GM18508 (cell line): ENCODE measurements at regions not wholly inside any gene's neighbourhood (a gene's known extent, or its start where the extent isn't known, plus 50 kb on each side); places are given as distances from the start of the nearest gene placed in this dataset.
"Not testable (repeated sequence)": the region's sequence is repeated elsewhere in the genome, so short reads cannot be mapped to it uniquely, and the experiment has no call there.

Experiments used
- ATAC-seq: cut with Tn5 transposase; IDR thresholded peaks from one replicate; pipeline ENCODE4 v1.9.1; 2021; ENCODE audit warnings: moderate number of reproducible peaks; ENCODE audit not compliant: insufficient read depth, unreplicated experiment

DNA sequence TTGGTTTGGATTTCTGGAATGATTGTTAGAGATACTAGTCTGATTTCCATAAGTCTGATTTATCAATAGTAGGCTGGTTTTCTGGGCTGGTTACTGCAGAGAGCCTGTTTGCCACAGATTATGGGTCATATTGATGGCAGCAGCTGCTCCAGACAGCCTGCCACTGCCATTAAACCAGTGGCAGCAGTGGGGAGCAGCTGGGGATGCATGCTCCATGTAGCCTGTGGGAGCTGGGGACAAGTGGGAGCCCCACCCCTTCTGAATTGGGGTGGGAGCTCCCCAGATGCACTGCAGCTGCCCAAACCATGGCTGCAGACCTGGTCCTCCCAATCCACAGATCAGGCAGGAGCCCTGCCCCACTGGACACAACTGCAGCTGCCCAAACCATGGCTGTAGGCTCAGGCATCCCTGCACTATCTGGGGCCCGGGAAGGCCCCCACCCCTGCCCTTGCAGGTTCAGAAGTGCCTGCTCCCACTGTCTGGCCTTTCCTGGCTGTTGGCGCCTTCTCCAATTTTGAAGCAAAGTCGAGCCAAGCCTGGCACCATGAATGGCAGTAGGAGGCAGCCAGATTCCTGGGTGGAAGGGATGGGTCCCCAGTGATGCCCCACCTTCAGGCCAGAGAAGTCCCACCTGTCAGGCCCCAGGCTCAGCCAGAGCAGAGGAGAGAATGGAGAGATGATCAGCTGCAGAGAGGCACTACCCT lies 402.9 kb upstream of the TYRP1 start:
- ATAC-seq: no peak

GRCh38 chr9:12305211-12305610 lies 388.0 kb upstream of the TYRP1 start:
- ATAC-seq: no peak

- ATAC-seq: no peak
Measured at GRCh38 chr9:12314589-12314988, 378.6 kb upstream of the TYRP1 start.

DNA sequence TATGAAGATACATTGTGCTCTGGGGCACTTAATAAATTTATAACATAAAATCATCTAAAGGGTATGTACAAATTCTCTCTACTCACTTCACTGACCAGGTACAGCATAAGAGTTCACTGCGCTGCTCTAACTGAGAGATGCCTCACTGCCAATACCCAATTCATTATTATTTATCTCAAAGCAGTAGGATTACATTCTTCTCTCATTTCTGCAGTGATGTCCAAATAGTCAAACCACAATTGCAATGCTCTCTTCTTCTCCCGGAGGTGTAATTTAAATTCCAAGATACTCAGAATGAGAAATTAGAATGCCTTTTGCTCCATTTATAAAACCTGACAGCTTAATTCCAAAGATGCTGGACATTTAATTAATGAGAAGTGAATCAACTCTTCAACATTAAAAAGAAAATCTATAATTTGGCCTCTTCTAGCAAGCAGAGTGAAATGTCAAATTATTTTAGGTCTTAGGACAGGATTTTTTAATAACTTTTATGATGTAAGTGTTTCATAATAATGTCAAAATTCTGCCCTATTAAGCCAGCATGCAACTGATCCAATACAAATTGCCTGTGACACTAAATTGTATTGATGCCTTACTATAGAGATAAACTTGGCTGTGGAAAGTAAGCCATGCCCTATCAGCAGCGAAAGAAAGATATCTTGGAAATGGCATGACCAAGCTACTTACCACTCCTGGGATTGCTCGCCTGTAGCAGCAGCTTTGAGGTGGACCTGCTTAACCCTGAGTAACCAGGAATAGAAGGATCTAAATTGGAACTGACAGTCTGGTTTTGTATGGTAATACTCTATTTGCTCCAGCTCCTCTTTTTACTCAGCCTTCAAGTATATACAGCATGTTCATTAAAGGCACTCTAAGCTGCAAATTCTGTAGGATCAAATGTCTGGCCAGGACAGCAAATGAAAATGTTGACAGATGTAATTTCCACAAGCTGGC lies 374.2 kb upstream of the TYRP1 start:
- ATAC-seq: no peak

DNA sequence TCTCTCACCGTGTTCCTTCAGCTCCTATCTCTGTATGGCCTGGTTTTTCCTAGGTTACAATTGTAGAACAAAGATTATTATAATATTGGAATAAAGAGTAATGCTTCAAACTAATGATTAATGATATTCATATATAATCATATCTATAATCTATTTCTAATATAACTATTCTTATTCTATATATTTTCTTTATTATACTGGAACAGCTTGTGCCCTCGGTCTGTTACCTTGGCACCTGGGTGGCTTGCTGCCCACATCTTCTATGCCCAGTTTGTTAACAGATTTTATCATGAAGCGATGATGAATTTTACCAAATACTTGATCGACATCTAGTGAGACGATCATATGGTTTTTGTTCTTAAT lies 363.6 kb upstream of the TYRP1 start:
- no peak for ATAC-seq

DNA sequence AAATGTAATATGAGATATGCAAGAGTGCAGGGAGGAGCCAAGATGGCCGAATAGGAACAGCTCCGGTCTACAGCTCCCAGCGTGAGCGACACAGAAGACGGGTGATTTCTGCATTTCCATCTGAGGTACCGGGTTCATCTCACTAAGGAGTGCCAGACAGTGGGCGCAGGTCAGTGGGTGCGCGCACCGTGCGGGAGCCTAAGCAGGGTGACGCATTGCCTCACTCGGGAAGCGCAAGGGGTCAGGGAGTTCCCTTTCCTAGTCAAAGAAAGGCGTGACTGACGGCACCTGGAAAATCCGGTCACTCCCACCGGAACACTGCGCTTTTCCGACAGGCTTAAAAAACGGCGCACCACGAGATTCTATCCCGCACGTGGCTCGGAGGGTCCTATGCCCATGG lies 359.2 kb upstream of the TYRP1 start:
- ATAC-seq: not testable (repeated sequence)

GRCh38 chr9:12350775-12351174 lies 342.4 kb upstream of the TYRP1 start:
- no peak for ATAC-seq

- no peak for ATAC-seq
Measured at GRCh38 chr9:12351293-12352044, 341.7 kb upstream of the TYRP1 start.

- no peak for ATAC-seq
Measured at GRCh38 chr9:12352045-12352315, 341.2 kb upstream of the TYRP1 start.

DNA sequence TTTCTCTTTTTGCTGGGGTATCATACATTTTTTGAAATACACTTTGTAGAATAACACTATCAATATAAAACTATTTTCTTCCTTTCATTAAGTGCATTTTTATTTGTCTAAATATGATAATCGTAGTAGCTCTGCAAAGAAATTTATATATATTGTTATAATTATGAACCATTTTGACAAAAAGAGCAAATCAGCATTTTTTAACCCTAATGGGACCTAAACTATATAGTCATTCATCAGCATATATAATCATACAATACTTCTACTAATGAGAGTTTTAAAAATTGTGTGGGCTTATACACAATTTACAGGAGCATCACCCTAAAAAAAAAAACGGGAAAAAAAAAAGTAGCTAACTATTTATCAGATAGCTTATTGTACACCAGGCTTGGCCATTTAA lies 329.7 kb upstream of the TYRP1 start:
- ATAC-seq: no peak

GRCh38 chr9:12368569-12368968 lies 324.6 kb upstream of the TYRP1 start:
- ATAC-seq: no peak

DNA sequence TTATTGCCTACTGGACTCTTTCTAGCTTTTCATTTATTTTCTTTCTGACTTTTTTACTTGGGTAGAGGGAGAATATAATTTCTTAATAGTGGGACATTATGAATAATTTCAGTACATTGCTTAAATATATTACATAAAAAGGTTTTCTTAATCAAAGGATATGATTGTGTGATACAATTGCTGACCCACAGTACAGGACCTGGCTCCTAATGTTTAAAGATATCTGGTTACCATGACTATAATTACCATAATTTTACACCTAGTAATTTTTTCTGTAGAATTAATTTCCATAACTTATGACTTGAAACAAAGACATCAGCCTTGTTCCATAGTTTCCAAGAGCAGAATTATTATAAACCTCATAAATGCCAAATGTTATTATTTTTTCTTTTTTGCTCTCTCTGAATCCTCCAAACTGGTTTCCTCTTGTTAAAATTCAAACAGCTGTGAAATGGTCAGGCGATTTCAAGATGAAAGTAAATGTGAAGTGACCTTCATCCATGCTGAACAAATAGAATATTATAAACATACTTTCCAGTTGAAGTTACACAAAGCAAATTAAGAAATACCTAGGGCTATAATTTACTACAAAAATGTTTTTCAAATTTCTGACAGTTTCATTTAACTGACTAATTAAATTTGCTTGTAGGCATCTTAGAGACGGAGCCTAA lies 301.2 kb upstream of the TYRP1 start:
- no peak for ATAC-seq

- ATAC-seq: no peak
Measured at GRCh38 chr9:12394105-12394504, 299.1 kb upstream of the TYRP1 start.

- ATAC-seq: no peak
Measured at GRCh38 chr9:12403721-12404120, 289.5 kb upstream of the TYRP1 start.

DNA sequence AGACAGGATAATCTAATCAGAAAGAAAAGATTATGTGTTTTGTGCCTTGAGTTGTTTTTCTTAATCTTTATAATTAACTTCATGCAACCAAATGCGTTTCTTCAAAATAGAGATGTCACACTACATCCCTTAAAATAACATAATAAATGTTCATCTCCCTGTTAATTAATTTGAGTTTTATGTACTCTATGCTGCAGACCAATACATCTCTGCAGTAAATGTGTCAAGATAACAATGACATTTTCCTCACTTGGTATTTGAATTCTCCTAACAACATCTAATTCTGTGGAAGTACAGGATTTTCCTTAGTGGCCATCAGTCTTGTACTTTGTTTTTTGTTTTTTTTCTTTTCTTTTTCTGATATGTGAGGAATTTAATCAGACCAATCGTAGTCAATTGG lies 279.2 kb upstream of the TYRP1 start:
- ATAC-seq: no peak

DNA sequence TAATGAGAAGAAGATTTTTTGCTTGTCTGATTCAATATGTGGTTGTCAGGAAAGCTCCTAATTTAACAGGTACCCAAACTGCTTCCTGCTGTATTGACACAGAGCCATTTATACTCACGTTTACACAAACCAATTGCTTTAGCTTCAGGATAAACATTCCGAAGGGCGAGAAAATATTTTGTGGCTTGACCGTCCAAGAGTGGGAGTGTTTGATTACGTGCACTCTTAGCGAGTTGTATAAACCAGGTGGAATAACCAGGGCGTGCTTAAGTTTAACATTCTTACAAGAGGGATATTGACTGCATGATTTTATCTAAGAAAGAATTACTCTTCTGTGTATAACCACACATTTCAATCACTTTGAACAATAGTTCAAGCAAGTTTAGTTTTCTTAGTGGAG lies 278.7 kb upstream of the TYRP1 start:
- no peak for ATAC-seq

- ATAC-seq: no peak
Measured at GRCh38 chr9:12415361-12415760, 277.8 kb upstream of the TYRP1 start.

- ATAC-seq: no peak
Measured at GRCh38 chr9:12416716-12417115, 276.5 kb upstream of the TYRP1 start.

GRCh38 chr9:12424243-12424642 lies 268.9 kb upstream of the TYRP1 start:
- ATAC-seq: no peak
